CD4-positive, alpha-beta T cell treated with Interleukin-17A for 1 hour (primary cell): ENCODE measurements at regions not wholly inside any gene's neighbourhood (a gene's known extent, or its start where the extent isn't known, plus 50 kb on each side); places are given as distances from the start of the nearest gene placed in this dataset.
"Not testable (repeated sequence)": the region's sequence is repeated elsewhere in the genome, so short reads cannot be mapped to it uniquely, and the experiment has no call there.

Experiments
- DNase-seq: peaks from one replicate; pipeline ENCODE4 v3.0.0-alpha.2; 2020

- DNase-seq = no peak
Measured at GRCh38 chr14:53735916-53736315, 220.7 kb downstream of the BMP4 start.

DNA sequence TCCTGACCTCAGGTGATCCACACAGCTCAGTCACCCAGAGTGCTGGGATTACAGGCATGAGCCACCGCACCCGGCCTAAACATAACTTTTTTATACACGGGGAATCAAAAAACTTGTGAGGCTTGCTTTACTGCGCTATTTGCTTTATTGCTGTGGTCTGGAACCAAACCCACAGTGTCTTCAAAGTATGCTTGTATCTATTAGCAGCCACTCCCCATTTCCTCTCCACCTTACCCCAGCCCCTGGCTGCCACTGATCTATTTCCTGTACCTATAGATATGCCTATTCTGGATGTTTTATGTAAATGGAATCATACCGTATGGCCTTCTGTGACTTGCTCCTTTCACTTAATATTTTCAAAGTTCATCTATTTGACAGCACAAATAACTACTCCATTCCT, 233.4 kb downstream of the BMP4 start:
- no peak for DNase-seq

- DNase-seq = no peak
Measured at GRCh38 chr14:53719536-53719935, 237.1 kb downstream of the BMP4 start.

DNA sequence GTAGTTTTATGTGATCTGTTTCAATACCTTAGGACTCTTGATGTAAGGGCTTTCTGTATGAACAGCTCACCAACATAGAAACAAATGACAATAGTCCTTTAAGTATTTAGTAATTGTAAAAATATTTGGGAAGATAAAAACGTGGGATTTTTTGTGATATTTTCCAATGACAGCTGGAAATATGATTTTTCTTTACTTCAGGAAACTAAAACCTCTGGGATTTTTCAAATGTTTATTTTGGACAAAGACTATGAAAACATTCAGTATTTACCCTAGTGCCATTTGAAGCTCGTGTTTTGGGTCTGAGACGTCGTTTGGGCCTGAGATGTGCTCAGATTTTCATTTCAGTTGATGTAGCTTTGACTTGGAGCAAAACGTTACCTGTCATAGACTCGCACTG, 240.0 kb downstream of the BMP4 start:
- no peak for DNase-seq

GRCh38 chr14:53715193-53715721, 241.4 kb downstream of the BMP4 start:
- DNase-seq = no peak

- DNase-seq = no peak
Measured at GRCh38 chr14:53714495-53715192, 242.0 kb downstream of the BMP4 start.

DNA sequence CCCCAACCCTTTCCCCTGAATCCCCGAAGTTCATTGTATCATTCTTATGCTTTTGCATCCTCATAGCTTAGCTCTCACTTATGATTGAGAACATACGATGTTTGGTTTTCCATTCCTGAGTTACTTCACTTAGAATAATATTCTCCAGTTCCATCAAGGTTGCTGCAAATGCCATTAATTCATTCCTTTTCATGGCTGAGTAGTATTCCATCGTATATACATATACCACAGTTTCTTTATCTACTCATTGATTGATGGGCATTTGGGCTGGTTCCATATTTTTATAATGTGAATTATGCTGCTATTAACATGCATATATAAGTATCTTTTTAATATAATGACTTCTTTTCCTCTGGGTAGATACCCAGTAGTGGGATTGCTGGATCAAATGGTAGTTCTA, 243.7 kb downstream of the BMP4 start:
- not testable (repeated sequence) for DNase-seq

GRCh38 chr14:53711205-53711604, 245.4 kb downstream of the BMP4 start:
- DNase-seq = no peak

GRCh38 chr14:53710615-53711014, 246.0 kb downstream of the BMP4 start:
- no peak for DNase-seq

- no peak for DNase-seq
Measured at GRCh38 chr14:53709381-53709780, 247.2 kb downstream of the BMP4 start.

- DNase-seq = no peak
Measured at GRCh38 chr14:53703457-53703856, 253.2 kb downstream of the BMP4 start.

GRCh38 chr14:53701108-53701875, 255.3 kb downstream of the BMP4 start:
- DNase-seq = no peak

DNA sequence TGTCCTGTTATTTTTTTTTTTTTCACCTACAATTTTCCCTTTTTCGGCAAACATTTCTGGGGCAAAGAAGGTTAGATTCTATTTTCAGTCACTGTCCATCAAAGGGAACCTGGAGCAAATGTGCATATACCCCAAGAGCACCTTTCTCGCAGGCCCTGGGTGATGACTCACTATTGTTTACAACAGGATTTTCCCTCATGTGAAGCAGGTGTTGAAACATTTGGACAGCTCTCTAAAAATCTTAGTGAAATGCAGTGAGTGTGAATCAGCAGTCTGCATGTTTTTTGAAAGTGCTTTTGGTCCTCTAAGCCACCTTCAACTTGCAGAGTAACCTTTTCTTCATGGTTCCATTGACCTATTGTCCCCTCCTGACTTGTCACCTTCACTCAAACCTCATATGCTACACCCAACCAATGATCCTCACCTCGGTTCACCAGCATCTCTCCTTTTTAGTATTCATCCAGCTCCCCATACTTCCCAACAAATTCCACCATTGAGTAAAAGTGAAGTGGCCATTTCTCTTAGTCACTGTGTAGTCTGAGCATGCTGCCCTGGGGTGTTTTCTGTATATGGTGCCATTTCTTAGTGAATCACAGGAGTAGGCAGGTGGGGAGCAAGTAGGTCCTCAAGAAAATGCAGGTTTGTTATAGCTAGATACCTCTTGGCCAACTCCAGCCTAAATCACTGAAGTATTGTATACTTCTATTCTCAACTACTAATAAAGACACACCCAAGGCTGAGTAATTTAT, 260.2 kb downstream of the BMP4 start:
- no peak for DNase-seq

DNA sequence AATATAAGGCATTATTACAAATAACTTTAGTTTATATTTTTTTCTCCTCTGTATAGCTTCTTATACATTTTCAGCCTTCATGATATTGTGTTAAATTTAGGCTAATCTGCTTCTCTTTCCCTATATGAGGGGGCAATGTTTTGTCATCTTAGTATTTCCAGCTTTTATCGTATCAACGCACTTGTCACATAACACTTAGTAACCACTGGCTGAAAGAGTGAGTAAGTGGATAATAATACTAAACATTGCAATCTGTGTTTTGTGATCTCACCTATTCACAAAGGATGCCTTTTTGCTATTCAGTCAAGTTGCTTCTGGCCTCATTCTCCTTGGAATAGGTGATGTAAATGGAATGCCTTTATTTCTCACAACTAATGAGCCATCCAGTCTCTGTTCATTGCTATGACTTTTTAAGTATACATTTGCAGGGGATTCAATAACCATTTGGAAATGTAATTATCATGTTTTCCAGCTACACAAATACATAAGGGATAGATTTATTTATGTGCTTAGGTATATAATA, 260.9 kb downstream of the BMP4 start:
- DNase-seq = no peak

- DNase-seq = no peak
Measured at GRCh38 chr14:53692885-53693284, 263.7 kb downstream of the BMP4 start.

GRCh38 chr14:53692451-53692850, 264.2 kb downstream of the BMP4 start:
- DNase-seq = no peak

DNA sequence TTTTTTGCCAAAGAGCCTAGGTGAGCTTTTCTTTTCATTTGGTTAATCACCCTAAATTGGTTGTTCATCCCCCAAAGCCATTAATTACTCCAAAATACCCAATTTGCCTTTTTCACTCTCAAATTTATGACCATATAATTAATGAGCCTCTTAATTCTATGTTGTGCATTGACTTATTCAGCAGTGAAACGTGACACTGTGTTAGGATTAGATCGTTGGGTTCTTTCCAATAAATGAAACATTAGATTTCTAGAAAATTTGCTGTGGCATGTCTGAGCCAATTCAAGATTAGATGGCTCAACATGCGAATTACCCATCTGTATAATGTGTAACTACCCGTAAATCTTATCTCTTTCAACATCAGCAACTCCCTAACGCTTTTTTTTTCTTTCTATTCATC, 273.4 kb downstream of the BMP4 start:
- no peak for DNase-seq

GRCh38 chr14:53672526-53672925, 284.1 kb downstream of the BMP4 start:
- no peak for DNase-seq

DNA sequence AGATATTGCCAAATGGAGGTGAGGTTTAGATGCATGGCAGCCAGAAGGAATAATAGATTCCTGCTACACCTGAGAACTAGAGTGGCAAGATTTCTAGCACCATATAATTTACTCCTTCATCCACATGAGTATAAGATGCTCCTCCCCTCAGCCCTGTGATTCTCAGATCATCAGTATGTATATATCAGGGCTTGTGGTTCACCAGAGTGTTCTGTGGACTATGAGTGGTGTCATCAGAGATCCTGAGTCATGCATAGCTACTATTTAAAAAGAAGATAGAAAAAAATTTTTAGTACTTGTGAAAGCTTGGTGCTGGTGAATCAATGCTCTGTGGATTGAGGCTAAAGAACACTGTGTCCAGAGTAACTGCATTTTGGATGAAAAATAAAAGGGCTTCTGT, 285.9 kb downstream of the BMP4 start:
- DNase-seq = no peak

DNA sequence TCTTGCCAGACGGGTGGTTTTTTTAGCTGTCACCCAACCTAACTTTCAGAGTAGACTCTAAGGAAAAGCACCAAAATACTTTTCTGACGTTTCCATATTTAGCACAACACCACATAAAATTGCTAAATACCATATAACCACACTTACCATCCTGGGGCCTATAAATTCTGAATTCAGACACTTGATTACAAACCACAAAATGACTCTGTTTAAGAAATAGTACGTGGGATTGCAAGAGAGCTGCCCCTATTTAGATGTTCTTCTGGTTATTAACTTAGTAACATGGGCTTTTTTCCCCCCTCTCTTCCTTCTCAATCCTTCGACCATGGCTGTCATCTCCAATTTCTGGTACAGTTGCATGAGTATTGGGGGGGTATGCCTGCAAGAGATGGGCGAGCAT, 287.7 kb downstream of the BMP4 start:
- DNase-seq = no peak

- no peak for DNase-seq
Measured at GRCh38 chr14:53663709-53664108, 292.9 kb downstream of the BMP4 start.

DNA sequence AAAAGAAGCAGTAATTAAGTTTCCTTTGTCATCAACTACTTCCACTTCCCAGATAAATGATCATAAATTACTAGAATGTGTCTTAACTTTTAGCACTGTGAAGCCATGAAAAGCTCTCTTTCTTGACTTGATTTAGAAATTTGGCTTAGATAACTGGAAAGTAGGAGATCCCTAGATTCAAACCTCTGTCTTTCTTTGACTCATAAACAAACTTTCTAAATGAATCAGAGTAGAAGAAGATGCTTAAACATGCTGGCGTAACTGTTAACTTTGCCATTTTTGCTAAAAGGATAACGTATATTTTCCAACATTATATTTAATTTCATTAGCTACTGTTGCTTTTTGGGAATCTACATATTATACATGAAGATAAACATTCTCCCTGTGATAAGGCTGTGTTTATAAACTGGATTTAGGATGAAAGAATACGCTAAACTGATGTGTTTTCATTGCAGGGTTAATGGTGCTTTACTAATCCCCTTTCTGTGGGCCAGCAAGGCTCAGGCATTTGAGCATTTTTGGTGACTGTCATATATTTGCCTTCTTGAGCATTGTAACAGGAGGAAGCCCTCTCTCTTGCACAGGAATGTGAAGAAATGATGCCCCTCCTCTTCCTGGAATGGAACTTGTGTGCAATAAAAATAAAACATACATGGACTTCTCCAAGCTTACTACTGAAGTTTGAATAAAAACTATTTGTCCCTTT, 301.4 kb downstream of the BMP4 start:
- DNase-seq = no peak

DNA sequence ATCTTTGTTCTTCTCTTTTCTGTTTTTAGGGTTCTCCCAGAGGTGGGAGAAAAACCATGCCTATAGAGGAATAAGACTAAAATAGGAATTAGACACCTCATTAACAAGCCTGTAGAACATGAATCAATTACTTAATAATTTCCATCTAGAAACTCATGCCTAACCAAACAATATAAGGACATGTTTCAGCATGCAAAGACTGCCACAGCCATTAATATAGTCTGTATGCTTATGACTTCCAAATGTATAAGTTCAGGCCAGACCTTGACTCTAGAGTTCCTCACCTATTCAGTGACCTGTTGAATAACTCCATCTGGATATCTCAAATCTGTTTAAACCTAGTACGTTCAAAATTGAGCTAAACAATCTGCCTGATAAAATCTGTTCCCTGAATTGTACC, 304.6 kb downstream of the BMP4 start:
- DNase-seq = no peak
